HG02870 (cell line): ENCODE measurements at regions not wholly inside any gene's neighbourhood (a gene's known extent, or its start where the extent isn't known, plus 50 kb on each side); places are given as distances from the start of the nearest gene placed in this dataset.
"Not testable (repeated sequence)": the region's sequence is repeated elsewhere in the genome, so short reads cannot be mapped to it uniquely, and the experiment has no call there.

Source experiments
- ATAC-seq: cut with Tn5 transposase; IDR thresholded peaks from one replicate; pipeline ENCODE4 v1.9.1; 2021; ENCODE audit warnings: mild to moderate bottlenecking, moderate library complexity; ENCODE audit not compliant: unreplicated experiment

DNA sequence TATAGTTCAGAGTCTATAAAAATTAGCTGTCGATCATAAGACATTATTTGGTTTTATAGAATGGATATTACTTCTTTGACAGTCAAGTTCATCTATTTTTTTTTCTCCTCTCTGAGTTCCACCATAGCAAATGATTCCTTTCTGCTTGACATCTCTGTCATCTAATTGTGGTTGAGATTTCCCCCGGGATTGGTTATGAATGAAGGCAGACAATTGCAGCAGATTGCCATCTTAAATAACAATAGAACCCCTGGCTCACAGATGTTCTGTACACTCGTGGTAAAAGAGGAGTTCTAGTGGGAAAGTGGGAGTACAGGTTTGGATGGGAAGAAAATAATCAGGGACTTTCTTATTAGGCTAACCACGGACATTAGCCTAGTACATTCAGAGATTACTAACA lies 292.1 kb upstream of the NRXN1 start:
- ATAC-seq, result no peak

DNA sequence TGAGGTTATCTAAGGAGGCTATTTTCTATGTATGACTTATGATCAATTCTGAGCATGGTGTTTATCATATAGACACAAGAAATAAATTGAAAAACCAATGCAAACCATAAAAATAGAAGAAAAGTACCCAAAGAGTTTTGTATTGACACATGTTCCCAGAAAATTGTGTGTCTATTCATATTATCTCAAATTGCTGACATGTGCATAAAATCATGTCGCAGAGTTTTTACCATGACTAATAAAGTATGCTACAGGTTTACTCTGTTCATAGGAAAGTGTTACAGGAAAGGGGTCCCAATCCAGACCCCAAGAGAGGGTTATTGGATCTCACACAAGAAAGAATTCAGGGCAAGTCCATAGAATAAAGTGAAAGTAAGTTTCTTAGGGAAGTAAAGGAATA lies 290.7 kb upstream of the NRXN1 start:
- ATAC-seq, result no peak

DNA sequence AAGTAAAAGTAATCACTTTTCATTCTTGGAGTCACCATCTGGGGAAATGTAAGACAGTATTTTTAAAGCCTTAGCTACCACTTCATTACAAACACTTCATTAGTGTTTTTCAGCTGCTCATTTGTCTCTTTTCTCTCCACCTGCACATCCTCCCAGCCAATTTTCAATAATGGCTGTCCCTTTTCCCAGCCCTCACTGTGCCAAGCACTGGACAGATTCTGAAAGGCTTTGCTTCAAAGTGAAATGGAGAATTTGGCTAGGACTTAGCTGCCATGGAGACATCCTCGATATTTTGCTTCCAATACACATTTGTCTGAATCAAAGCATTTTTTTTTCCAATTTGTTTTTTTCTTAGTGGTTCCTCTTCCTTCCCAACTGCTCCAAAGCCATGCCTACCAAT lies 272.4 kb upstream of the NRXN1 start:
- ATAC-seq, result no peak

DNA sequence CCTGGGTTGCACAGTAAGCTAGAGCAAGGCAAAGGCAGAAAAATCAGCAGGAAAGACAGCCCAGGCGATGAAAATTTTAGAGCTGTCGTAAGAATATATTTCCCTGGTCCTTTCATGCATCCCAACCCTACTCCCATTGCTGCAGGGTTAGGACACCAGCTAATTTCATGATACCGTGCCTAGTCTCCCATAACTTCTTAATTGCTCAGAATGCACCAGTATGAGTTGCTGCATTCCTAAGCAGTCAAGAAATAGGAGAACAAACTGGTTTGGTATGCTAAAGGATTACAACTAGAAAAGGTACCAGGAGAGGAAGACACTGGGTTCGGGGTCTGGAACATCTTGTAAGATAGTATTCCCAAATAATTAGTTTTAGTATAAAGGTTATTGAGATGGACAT lies 269.4 kb upstream of the NRXN1 start:
- ATAC-seq, result no peak

DNA sequence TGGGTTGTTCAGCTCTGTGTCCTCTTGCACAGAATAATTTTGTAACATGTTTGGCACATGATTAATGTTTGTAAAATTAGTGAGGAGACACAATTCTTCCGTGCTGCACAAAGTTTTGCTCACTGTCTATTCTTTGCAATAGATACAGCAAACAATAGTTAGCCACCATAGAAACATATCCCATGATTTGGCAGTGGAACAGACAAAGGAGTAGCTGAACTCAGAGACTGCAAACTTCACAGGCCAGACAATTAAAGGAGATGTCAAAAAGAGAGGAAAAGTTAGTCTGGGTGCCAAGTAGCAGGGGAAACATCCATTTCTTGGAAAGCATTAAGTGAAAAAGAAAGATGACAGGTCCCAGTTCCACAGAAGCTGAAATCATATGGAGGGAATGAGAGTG lies 267.4 kb upstream of the NRXN1 start:
- ATAC-seq, result no peak

DNA sequence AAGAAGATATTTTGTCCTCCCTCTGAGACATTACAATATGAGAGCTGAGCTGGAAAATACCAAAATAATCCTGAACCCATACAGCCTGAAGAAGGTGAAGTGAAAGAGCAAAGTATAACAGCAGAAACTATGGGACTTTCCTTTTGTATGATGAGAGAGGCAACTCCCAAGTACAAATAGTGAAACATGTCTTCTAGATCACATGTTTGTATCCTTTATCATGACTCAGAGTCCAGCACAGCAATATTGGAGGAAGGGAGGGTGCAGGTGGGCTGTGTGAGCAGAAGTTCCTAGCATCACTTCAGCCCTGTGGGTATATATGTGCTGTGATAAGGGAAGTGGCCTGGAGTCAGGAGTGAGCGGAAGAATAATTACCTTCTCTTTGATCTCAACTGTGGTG lies 265.6 kb upstream of the NRXN1 start:
- no peak for ATAC-seq

DNA sequence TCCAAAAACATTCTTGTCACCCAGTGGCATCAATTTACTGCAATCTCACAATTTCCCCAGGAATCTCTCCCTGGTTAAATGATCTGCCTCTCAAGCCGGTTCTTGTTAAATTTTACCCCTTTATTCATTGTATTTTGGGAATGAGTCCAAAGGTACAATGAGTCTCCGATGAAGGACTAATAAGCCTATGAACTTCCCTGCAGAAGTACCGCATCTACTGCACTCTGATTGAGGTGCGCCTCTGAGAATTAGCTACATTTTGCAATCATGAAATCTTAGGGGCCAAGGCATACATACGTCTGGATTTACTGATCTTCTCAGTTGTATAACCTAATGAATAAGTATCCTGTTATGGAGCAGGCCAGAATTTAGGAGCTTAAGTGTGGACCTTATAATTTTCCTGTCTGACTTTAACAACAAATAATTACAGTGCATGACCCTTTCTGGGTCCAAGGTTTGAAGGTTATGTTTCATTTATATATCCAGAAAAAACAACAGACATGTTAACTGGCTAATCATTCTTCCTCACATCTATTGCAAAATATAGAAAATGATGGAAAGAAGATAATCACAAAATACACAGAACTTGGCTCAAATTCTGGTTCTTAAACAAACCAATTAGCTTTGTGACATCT lies 261.8 kb upstream of the NRXN1 start:
- ATAC-seq, result no peak

DNA sequence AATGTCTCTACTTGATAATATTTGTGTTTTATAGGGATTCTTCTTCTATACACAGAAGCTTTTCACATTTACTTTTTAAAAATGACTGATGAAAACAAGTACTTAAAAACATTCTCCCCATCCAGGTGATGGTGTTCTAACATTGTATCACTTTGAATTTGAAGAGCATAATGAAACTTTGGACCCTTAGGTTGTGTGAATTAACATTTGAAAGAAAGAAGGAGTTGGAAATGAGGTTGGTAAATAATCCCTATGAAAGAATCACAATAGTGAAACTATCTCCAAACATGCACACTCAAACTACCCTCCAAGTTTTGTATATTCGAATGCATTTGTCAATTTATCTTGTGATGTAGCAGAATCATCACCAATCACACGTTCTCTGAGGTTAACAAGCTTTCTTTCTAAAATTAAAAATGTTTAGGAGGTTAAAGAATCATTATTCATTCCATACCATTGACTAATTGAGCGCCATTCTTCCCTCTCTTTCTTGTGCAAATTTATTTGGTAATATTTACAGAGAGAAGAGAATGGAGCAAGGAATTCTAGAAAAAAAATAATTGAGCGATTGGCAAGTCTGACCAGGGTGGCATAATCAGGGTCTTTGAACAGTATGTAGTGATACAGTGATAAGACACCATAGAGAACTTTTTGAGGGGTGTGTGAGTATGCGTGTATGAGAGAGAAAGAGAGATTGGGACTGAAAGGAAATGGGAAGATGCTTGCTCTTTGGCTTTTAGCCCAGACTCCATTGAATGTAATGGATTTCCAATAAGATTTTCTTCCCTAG lies 260.0 kb upstream of the NRXN1 start:
- no peak for ATAC-seq

DNA sequence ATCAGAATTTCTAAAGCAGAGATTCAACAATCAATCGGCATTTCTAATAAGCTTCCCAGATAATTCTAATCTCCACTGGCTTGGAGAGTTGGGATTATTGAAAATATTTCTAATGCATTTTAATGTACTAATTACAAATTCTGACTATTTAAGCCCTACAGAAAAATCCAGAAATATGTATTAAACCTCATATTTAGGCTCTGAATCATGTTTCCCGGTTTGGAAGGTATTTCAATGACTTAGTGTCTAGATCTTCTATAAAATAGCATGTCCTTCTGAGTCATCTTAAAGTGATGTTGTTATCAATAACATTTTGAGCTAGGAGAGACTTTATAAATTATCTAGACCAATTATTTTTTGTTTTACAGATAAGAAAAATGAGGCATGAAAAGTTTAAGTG lies 258.8 kb upstream of the NRXN1 start:
- no peak for ATAC-seq

DNA sequence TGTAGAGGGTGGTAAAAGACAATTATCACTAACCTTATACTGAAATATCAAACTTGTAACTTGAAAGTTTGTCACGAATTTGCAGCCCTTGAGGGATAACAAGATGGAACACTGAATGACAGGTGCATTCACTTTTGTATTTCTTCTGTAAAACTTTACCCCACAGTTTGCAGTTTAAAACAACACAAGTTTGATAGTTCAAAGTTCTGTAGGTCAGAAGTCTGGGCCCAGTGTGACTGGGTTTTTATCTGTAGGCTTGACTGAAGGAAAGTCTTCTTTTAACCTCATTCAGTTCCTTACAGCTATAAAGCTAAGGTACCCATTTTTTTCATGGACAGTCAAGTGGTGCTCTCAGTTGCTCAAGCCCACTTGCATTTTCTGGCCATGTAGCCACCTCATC lies 257.1 kb upstream of the NRXN1 start:
- ATAC-seq, result no peak

DNA sequence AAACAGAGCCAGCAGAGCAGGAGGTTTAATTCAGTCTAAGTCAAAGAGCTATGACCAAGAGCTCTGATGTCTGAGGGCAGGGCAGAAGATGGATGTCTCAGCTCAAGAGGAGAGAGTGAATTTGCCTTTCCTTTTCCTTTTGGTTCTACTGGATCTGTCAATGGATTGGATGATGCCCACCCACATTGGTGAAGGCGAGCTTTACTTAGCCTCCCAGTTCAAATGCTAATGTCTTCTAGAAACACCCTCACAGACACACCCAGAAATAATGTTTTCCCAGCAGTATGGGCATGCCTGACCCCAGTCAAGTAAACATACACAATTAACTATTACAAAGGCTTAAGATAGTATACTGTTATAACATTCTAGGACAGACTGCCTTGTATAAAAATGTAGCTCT lies 236.3 kb upstream of the NRXN1 start:
- ATAC-seq, result no peak

DNA sequence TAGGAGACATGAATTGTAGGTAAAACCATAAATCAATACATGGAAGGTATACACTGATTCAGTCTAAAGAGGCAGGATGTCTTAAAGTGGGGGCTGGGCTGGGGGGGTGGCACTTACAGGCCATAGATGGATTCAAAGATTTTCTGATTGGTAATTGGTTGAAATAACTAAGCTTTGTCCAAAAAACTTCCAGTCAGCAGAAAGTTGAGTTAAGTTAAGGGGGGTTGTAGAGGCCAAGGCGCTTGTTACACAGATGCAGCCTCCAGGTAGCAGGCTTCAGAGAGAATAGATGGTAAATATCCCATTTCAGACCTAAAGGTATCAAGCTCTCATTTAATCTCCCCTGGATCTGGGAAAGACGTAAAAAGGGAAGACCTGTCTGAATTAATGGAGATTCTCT lies 233.6 kb upstream of the NRXN1 start:
- no peak for ATAC-seq

DNA sequence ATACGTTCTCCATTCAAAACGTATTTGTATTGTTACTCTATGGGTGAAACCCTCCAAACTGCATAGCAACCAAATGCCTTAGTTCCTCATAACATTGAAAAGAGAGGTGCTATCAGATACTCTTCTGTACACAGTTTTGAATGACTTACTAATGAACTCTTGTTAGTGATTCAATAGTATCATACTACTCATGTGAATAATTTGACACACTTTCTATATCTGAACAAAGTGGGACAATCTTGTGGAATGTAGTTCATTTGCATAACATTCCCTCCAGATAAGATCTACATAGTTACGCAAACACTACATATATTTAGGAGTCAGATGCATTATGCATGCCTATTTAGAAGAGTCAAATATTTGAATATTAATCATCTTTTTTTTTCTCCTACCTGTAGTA lies 232.0 kb upstream of the NRXN1 start:
- ATAC-seq, result no peak

DNA sequence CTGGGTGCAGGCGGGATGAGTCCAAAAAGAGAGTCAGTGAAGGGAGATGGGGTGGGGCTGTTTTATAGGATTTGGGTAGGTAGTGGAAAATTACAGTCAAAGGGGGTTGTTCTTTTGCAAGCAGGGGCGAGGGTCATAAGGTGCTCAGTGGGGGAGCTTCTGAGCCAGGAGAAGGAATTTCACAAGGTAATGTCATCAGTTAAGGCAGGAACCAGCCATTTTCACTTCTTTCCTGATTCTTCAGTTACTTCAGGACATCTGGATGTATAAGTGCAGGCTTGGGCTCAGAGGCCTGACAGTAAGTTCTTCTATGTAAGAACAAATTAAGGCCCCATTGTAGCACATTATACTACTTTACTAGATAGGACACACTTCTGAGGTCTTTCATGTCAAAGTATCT lies 231.2 kb upstream of the NRXN1 start:
- ATAC-seq, result not testable (repeated sequence)

DNA sequence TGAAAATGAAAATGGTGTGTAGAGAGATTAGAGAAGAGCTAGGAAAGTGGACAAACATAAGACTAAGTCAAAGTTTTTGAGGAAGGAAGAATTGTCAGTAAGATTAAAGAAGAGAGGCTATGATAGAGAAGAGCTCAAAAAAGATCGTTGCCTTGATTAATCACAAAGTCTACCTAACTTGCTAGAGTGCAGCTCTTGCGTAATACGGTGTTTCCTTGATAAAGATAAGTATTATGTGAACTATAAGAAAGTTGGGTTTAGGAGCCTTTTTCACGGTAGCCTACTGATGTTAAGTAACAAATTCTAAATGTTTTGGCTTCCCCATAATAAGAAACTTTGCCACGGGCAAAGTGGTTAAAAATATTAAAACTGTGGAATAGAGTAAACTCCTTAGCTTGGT lies 226.4 kb upstream of the NRXN1 start:
- ATAC-seq, result no peak

DNA sequence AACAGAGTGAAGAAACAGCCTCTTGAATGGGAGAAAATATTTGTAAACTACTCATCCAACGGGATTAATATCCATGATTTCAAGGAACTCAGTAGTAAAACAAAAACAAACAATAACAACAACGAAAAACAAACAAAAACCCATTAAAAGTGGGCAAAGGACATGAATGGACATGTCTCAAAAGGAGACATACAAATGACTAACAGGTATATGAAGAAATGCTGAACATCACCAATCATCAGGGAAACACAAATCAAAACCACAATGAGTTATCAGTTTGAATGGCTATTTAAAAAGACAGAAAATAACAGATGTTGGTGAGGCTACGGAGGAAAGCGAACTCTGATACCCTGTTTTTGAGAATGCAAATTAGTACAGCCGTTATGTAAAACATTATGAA lies 224.8 kb upstream of the NRXN1 start:
- ATAC-seq, result no peak

DNA sequence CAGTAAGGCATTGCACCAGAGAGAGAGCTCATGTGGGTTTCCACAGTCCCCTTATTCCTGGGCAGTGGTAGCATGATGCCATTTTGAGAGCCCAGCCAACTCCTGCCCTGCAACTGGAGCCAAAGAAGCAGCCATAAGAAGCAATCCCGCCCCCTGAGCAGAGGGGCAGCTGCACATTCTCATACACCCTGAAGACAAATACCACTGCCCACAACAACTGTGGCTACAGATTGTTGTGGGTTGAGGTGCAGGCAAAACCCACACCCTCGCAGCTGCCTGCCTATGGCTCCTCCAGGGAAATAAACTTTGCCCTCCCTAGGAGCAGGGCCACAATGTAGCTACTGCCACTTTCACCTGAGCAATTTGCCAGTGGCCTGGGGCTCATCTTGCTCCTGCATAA lies 219.4 kb upstream of the NRXN1 start:
- no peak for ATAC-seq

DNA sequence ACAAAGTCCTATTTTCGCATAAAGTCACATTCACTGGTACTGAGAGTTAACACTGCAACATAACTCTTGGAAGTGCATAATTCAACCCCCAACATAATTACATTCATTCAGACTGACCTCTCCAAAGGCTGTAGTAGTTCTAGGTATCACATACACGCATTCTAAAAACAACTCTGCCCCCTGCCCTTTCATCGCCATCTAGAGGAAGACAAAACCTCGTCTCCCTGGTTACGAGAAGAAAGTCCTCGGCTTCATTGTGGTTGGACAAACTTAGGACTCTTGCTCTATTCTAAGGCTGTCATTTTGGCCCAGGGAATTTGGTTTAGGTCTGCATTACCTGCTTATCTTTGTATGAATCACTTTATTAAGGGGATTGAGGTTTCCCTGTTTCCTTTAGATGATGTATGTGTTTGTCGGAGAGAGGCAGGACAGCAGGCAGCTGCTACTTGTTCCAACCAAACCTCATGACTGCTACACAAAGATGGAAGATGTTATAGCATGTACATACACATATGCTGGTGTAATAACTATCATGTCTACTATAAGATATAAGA lies 215.4 kb upstream of the NRXN1 start:
- ATAC-seq, result no peak

DNA sequence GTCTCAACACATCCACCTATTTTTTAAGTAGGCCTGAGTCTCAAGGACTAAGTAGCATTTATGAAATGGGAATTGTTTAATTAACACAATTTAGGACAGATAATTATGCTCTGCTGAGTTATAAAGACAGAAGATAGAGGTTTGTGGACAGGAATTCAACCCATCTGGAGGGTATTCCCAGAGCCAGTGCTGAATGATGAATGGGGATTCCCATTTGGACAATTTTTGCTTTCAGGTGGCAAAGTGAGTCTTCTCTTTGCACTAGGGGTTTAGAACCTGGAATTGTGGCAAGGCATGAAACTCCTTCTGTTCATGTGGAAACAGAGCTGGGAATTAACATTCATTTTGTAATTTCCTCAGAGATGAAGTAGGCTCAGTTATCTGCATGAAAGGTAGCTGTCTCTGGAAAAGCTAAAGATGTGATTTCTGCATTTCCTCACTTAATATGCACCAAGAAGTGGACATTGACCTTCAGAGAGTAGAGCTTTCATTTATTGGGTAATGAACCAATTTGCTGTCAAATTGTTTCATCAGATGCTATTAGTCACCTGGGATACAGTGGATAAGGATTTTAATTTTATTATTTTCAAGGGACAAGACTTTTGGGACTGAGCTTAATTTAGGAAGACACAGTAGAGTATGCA lies 212.1 kb upstream of the NRXN1 start:
- no peak for ATAC-seq

DNA sequence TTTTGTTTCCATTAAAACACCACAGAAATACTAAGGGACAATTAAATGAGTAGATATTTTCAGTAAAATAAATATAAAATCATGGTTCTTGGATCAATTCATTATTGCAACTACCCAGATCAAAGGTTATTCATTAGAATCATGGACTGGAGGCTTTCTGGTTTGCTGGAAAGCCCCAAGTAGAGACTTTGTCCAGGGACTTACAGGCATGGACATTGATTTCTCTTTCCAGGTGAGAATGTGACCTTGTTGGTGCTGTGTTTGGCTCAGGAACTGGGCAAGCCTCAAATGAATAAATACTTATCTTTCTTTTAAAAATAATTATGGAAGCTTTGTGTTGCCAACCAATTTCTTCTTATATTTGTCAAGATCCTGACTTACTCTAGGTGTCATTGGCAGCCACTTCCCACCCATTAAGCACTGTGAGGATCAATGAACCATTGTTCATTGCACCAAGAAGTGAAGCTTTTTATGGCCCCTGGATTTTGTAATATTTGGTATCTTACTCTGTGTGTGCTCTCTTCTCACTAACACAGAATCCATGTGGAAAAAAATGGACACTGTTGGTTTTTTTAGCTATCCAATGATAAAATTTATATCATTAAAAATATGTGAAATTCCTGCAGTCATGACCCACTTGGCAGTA lies 205.8 kb upstream of the NRXN1 start:
- no peak for ATAC-seq

DNA sequence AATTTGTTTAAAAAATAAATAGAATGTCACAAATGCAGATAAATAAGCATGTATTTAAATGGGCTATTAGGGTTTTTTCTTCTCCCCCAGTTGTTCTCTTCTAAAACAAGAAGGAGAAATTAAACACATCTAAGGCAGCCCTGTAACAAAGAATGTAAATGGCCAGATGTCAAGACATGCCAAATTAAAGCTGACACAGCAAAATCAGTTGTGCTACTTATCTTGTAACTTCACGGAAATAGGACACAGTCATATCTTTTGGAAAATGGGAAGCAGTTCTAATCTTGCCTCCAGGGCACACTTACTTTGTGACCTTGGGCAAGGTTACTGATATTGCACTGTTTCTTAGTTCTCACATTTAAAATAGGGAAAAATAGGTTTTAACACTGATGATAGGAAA lies 200.1 kb upstream of the NRXN1 start:
- ATAC-seq, result no peak

DNA sequence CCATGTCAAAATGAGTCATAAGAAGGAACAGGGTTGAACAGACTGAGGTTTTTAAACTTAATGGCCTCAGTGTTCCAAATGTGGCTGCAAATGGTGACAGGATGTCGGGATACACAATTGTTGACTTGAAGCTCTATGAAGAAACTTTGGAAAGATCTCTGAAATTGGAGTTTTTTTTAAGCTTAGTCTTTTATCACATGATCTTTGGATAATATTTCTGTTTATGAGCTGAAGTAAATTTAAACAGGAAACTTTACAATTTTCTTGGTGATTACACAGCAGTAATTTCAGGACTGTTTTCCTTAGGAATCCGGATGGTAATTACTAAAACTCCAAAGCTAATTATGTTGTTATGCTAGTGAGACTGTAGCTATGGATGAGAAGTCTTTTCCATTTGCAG lies 199.1 kb upstream of the NRXN1 start:
- ATAC-seq, result no peak
